Sigmoid colon (tissue), 6 donors: ENCODE measurements at regions not wholly inside any gene's neighbourhood (a gene's known extent, or its start where the extent isn't known, plus 50 kb on each side); places are given as distances from the start of the nearest gene placed in this dataset.
A peak's percentile ranks its signal among the peaks of the same experiment; 100 is the strongest.
"Not testable (repeated sequence)": the region's sequence is repeated elsewhere in the genome, so short reads cannot be mapped to it uniquely, and the experiment has no call there.

Source experiments
- DNase-seq: peaks from one replicate; pipeline ENCODE4 v3.0.0-alpha.2; 2019
- H3K27ac ChIP-seq, 4 donors: fragments of 200-600 bp; sonication (generic); one replicate each; pipeline ENCODE4 v1.5.1; 2016 to 2019; ENCODE audit warnings: mild to moderate bottlenecking in 1 of 4
- H3K27me3 ChIP-seq, 3 donors: fragments of 200-600 bp; sonication (generic); one replicate each; pipeline ENCODE4 v1.5.1; 2019; ENCODE audit warnings: mild to moderate bottlenecking in 1 of 3
- H3K36me3 ChIP-seq, 4 donors: fragments of 200-600 bp; sonication (generic); one replicate each; pipeline ENCODE4 v1.5.1; 2016 to 2019
- H3K4me1 ChIP-seq, 4 donors: fragments of 200-600 bp; sonication (generic); one replicate each; pipeline ENCODE4 v1.5.1; 2017 to 2019
- H3K4me3 ChIP-seq, 4 donors: fragments of 200-600 bp; sonication (generic); one replicate each; pipeline ENCODE4 v1.5.1; 2017 to 2019; ENCODE audit warnings: mild to moderate bottlenecking in 2 of 4, moderate library complexity in 1 of 4
- H3K9me3 ChIP-seq, 4 donors: fragments of 200-600 bp in 3 of 4; sonication (generic) in 3 of 4; one replicate each; pipeline versions ENCODE4 v1.5.1 to v1.6.1; 2013 to 2019
- CTCF ChIP-seq, 4 experiments: fragments of 450-650 bp in 3 of 4; fragments of 200-600 bp in 1 of 4; IDR thresholded peaks; one replicate each; pipeline ENCODE4 v1.5.1; 2016 to 2019; ENCODE audit warnings: antibody characterized with exemption in 4 of 4, mild to moderate bottlenecking in 3 of 4, moderate library complexity in 2 of 4
- EP300 ChIP-seq, 4 donors: sonication (generic); formaldehyde crosslinking; IDR thresholded peaks; one replicate each; pipeline ENCODE4 v1.6.1; 2017; ENCODE audit warnings: antibody characterized with exemption in 4 of 4
- POLR2A ChIP-seq, 2 donors: fragments of 450-650 bp; IDR thresholded peaks; one replicate each; pipeline ENCODE4 v1.6.1; 2016; ENCODE audit warnings: antibody characterized with exemption in 2 of 2, mild to moderate bottlenecking in 2 of 2, moderate library complexity in 2 of 2
- POLR2AphosphoS5 ChIP-seq, 4 donors: sonication (generic); formaldehyde crosslinking; IDR thresholded peaks; one replicate each; pipeline ENCODE4 v1.6.1; 2017; ENCODE audit warnings: antibody characterized with exemption in 4 of 4
- WGBS, 2 donors: extraction: QIAGEN DNeasy Blood & Tissue Kit; methylation state at CpG; one replicate each; pipeline ENCODE4 v1.1.7; 2013; 5-methylcytosine and 5-hydroxymethylcytosine counted together
- intact Hi-C: fragments of 100-400 bp; cut with DNase I; formaldehyde crosslinking; loops from one replicate; pipeline ENCODE4 v1.15.1; 2023
- donor health status: healthy with polysubstance abuse.
- donor health status: healthy.

- H3K36me3 ChIP-seq, result no peaks in the 10 kb centered on the region
- no peaks in the 10 kb centered on the region for H3K27me3 ChIP-seq
- no peak overlapping the region for H3K27ac ChIP-seq
- H3K9me3 ChIP-seq, result no peaks in the 10 kb centered on the region
- H3K4me3 ChIP-seq, result no peak overlapping the region
- intact Hi-C loops, result no loop called here
- 58 to 78% methylated on average over 4 of the region's 4 CpGs for WGBS, 2 donors
- DNase-seq, result no peak
- peaks cover 0 to 13% (median 11%) of the 10 kb centered on the region in 4 donors for H3K4me1 ChIP-seq
- TF ChIP-seq POLR2AphosphoS5 (IDR thresholded peaks at IDR 0.05), result no peak
- no peak for TF ChIP-seq EP300 (IDR thresholded peaks at IDR 0.05)
- no peak for TF ChIP-seq CTCF (IDR thresholded peaks at IDR 0.05)
- TF ChIP-seq POLR2A (IDR thresholded peaks at IDR 0.05), result no peak
These were observed 70.5 kb upstream of the ZNF217 start for GRCh38 chr20:53664121-53664520.

GRCh38 chr20:53663521-53663920, 69.9 kb upstream of the ZNF217 start:
- WGBS, 2 donors, result 96 to 97% methylated on average over 5 of the region's 5 CpGs
- DNase-seq, H3K4me3 ChIP-seq, H3K27me3 ChIP-seq, H3K36me3 ChIP-seq, intact Hi-C loops, H3K9me3 ChIP-seq, H3K27ac ChIP-seq: not testable (repeated sequence)
- peaks cover 0 to 13% (median 11%) of the 10 kb centered on the region in 4 donors for H3K4me1 ChIP-seq

GRCh38 chr20:53662595-53662994, 69.0 kb upstream of the ZNF217 start:
- 70 to 88% methylated on average over 3 of the region's 3 CpGs for WGBS, 2 donors
- intact Hi-C loops, result no loop called here

GRCh38 chr20:53660947-53661381, 67.3 kb upstream of the ZNF217 start:
- intact Hi-C loops, result no loop called here
- no peaks in the 10 kb centered on the region for H3K36me3 ChIP-seq
- peaks cover 0 to 16% (median 11%) of the 10 kb centered on the region in 4 donors for H3K4me1 ChIP-seq
- TF ChIP-seq CTCF (IDR thresholded peaks at IDR 0.05), result no peak
- no peak for TF ChIP-seq POLR2AphosphoS5 (IDR thresholded peaks at IDR 0.05)
- TF ChIP-seq POLR2A (IDR thresholded peaks at IDR 0.05), result no peak
- TF ChIP-seq EP300 (IDR thresholded peaks at IDR 0.05), result no peak
- no peak for DNase-seq
- WGBS, 2 donors, result 48 to 52% methylated on average over 6 of the region's 6 CpGs
- H3K27ac ChIP-seq, result peak overlapping the region; percentile 57 to 73 (median 70)
- H3K4me3 ChIP-seq, result no peak overlapping the region
- no peaks in the 10 kb centered on the region for H3K9me3 ChIP-seq
- H3K27me3 ChIP-seq, result no peaks in the 10 kb centered on the region

More at GRCh38 chr20:53662595-53662994, 69.0 kb upstream of the ZNF217 start:
- peaks cover 0 to 13% (median 11%) of the 10 kb centered on the region in 4 donors for H3K4me1 ChIP-seq
- H3K36me3 ChIP-seq, result no peaks in the 10 kb centered on the region
- TF ChIP-seq POLR2A (IDR thresholded peaks at IDR 0.05), result no peak
- no peak for TF ChIP-seq EP300 (IDR thresholded peaks at IDR 0.05)
- no peak for TF ChIP-seq POLR2AphosphoS5 (IDR thresholded peaks at IDR 0.05)
- TF ChIP-seq CTCF (IDR thresholded peaks at IDR 0.05), result no peak
- no peak overlapping the region for H3K4me3 ChIP-seq
- no peaks in the 10 kb centered on the region for H3K27me3 ChIP-seq
- no peak for DNase-seq
- H3K27ac ChIP-seq, result no peak overlapping the region
- H3K9me3 ChIP-seq, result no peaks in the 10 kb centered on the region

- no peaks in the 10 kb centered on the region for H3K27me3 ChIP-seq
- intact Hi-C loops, result no loop called here
- 3% methylated on average over 38 of the region's 38 CpGs for WGBS, 2 donors
- H3K27ac ChIP-seq, result peak overlapping the region; percentile 57 to 73 (median 70)
- no peaks in the 10 kb centered on the region for H3K9me3 ChIP-seq
- H3K4me3 ChIP-seq, result peak overlapping the region; percentile 13 to 52 (median 46)
- peak; percentile 71 for DNase-seq
- TF ChIP-seq CTCF (IDR thresholded peaks at IDR 0.05) (no peak), POLR2A (IDR thresholded peaks at IDR 0.05) (no peak), POLR2AphosphoS5 (IDR thresholded peaks at IDR 0.05) (peak in 2 of 4 donors; percentile 17 to 36), EP300 (IDR thresholded peaks at IDR 0.05) (no peak)
- H3K4me1 ChIP-seq, result peaks cover 0 to 17% (median 11%) of the 10 kb centered on the region in 4 donors
- H3K36me3 ChIP-seq, result no peaks in the 10 kb centered on the region
These were observed 66.7 kb upstream of the ZNF217 start for GRCh38 chr20:53660078-53660909.
